GM18499 (cell line): ENCODE measurements at regions not wholly inside any gene's neighbourhood (a gene's known extent, or its start where the extent isn't known, plus 50 kb on each side); places are given as distances from the start of the nearest gene placed in this dataset.

Experiments
- ATAC-seq: cut with Tn5 transposase; IDR thresholded peaks from one replicate; pipeline ENCODE4 v1.9.1; 2021; ENCODE audit warnings: moderate number of reproducible peaks; ENCODE audit not compliant: insufficient read depth, unreplicated experiment

DNA sequence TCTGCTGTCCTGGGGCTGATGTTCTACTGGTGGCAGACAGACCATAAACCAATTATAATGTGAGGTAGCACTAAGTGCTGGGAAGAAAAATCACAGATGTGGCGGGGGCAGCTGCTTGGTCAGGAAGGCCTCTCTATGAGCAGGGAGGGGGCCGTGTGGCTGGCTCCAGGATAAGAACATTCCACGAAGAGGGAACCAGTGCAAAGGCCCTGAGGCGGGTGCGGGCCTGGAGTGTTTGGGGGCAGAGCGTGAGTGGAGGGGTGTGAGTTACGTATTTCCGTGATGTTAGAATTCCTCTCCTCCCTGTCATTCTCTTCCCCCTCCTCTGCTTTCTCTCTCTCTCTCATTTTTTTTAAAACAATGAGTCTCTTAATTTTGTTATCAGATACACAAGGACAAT lies 67.2 kb downstream of the CEBPB start:
- ATAC-seq: no peak

DNA sequence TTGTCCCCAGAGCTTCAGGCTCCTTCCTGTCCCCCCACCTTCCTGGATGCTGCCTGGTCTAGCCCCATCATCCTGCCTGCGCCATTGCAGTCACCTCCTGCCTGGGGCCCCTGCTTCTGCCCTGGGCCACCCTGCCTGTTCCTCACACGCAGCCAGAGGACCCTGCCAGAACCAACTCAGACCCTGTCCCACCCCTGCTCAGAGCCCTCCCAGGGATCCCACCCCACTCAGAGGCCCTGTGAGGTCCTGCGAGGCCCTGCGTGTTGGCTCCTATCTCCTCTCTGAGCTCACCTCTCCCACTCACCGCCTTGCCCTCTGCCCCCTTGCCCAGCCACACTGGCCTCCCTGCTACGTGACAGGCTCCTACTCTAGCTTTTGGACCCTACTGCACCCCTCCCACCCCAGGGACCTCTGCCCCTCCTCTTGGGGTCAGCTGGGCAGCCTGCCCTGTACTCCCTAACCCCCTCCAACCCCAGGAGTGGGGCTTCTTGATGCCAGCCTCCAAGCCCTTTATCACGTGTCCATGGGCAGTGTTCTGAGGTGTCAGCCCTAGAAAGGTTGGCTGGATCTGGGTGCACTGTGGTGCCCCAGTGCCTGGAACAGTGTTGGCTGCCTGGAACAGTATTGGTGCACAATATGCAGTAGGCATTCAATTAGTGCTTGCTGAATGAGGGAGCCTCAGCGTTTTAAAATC lies 68.3 kb downstream of the CEBPB start:
- ATAC-seq: no peak

DNA sequence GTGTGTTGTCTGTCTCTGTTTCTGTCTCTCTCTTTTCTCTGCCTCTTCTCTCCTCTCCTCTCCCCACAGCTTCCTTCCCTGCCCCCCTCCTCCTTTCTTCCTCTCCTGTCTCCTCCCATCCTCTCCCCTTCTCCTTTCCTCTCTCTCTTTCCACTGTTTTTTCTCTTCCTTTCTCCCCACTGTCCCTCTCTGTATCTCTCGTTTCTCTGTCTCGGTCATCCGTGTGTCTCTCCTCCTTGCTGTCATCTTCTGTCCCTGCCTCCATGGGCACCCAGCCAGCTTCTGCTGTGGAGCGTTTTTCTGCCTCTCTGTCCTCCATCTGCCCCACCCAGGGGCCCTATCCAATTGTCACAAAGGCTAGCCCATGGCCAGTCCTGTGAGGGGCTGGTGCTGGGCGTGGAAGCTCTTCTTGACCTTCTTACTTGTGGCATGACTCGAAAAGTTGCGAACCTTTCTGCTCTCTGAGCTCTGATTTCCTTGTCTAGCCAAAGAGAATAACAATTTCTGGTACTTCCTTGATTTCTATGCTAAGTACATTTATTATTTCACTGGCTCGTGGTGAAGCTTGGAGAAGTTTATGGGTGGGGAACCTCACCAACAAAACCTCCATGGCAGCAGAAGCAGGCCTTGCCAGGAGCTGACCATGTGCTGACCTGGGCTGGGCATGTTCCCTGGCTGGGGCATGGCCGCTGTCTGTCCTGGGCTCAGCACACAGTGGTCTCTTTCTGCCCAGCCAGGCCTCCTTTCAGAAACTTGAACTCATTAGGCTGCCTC lies 69.3 kb downstream of the CEBPB start:
- no peak for ATAC-seq

DNA sequence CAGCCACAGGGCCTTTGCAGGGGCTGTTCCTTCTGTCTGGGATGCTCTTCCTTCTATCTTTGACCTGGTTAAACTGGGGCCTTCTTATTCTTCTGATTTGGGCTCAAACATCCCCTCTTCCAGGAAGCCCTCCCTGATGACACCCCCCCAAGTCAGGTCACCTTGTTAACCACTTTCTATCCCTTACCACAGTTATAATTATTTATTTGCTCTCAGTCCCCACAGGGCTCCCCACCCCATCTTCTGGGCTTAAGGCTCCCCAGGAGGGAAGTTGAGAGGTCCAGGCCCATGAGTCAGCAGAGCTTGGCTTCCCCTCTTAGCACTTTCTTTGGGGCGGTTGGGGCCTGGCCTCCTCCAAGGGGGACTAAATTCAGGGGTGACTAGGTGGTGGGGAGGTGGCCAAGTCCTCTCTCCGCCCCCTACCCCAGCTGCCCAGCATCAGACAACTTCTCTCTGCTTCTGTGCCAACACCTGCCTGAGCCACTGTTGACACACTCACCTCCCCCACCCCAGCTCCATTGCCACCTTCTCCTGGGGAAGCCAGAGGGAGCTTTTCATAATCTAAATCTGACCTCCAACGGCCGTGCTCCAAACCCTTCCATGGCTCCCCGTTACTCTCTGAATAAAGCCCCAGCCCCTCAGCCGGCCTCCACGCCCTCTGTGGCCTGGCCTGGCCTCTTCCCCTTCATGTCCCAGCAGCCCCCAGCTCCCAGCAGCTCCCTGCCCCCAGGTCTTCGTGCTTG lies 70.0 kb downstream of the CEBPB start:
- no peak for ATAC-seq

DNA sequence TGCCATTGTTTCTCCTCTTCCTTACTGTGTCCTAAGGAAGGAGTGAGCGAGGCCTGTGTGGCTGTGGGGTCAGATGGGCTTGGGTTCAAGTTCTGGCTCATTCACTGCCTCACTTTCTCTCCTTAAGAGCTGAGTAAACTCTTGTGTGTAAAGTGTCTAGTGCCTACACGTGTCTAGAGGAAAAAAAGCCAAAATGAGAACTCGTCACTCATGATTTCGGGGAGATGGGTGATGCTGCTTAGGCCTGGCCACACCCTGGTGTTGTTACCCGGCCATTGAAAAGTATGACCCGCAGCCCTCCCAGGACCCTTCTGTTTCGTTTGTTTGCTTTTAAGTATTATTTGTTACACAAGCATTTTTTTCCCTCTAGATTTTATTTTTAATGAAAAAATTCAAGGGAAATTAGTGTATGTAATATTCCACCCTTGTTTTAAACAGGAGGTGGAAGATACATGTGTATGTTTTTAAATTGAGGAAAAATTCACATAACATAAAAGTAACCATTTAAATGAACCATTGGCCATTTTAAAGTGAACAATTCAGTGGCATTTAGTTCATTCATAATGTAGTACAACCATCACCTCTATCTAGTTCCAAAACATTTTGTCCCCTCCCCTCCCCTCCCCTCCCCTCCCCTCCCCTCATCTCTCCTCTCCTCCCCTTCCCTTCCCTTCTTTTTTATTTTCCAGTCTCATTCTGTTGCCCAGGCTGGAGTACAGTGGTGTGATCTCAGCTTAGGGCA lies 71.0 kb downstream of the CEBPB start:
- ATAC-seq: no peak

DNA sequence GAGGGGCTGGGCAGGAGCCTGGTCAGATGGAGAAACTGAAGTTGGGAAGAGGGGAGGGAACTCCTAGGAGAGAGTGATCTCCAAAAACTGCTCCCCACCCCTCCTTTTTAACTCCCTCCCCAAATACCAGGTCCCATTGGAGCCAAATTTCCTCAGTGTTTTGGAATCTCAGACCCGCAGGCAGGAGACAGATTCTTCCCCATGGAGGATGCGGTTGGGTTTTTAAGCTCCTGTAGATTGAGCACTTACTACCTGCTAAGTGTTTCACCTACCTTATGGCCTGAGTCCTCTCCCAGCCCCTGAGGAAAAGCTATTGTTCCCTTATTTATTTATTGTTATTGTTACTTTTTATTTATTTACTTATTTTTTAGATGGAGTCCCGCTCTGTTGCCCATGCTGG lies 73.2 kb downstream of the CEBPB start:
- no peak for ATAC-seq

DNA sequence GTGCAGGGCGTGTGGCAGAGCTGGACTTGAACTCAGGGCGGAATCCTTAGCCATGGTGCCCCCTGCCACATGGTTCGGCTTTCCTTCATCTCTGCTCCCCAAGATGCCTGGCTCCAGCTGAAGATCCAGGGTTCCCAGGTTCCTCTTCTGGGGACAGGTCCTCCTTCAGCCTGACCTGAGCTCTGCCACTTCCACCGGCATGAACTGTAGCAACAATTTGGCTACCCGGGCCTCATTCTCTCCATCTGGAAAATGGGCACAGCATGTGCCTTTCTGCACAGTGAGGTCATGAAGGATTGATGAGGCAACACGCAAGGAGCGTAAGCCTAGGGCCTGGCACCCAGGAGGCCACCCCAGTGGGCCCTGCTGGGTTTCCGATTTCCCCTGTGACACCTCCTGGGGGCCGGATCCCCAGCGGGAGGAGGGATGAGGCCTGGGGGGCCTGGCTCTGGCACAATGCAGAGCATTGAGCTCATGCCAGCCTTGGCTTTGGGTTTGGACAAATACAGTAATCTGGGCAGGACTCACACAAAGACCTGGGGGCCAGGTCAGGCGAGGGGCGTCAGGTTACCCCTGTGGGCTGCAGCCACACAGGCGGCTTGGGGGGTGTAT lies 74.0 kb downstream of the CEBPB start:
- ATAC-seq: no peak

DNA sequence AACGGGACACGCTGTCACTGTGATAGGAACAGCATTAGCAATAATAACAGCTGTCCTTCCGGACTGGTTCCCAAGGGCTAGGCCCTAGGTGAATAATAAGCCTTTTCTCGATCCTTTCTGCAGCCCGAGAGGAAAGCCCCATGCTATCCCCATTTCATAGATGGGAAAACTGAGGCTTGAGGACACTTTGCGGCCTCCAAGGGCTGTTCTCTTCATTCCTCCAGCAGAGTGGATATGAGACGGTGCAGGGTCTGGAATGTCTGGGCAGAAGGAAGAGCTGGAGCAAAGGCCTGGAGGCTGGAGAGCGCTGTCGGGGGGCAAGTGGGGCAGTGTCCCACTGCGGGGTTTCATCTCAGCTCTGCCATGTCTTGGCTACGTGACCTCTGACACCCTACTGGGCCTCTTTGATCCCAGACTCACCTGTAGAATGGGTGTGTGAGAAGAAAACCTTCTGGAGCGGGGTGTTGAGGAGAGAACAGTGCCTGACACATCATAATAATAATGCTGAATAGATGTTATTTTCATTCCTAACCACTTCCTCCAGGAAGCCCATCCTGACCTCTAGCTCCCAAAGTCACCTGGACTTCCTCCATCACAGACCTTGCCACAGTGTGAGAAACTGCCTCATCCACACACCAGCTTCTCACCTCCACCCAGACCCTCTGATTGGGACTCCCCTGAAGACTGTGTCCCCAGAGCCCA lies 74.8 kb downstream of the CEBPB start:
- no peak for ATAC-seq

DNA sequence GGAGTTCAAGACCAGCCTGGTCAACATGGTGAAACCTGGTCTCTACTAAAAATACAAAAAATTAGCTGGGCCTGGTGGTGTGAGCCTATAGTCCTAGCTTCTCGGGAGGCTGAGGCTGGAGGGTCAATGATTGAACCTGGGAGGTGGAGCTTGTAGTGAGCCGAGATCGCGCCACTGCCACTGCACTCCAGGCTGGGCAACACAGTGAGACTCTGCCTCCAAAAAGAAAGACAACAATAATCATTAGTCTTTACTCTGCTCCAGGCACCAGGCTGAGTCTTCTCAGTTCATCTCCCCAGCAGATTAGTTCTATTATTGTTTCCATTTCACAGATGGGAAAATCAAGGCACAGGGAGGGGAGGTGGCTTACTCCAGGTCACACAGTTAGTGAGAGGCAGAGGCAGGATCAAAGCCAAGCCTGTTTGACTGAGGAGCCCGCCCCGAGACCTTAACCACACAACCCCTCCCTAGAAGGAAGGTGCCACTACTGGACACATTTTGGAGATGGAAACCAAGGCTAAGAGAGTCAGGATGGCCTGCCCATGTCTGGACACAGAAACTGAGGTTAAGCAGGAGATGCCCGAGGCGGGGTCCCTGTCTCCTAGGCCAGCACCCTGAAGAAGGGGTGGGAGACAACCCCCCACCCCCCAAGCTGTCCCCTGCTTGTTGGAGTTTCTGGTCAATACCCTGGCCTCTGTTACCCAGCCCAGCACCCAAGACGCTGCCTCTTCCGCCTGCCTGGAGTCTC lies 75.8 kb downstream of the CEBPB start:
- ATAC-seq: no peak

DNA sequence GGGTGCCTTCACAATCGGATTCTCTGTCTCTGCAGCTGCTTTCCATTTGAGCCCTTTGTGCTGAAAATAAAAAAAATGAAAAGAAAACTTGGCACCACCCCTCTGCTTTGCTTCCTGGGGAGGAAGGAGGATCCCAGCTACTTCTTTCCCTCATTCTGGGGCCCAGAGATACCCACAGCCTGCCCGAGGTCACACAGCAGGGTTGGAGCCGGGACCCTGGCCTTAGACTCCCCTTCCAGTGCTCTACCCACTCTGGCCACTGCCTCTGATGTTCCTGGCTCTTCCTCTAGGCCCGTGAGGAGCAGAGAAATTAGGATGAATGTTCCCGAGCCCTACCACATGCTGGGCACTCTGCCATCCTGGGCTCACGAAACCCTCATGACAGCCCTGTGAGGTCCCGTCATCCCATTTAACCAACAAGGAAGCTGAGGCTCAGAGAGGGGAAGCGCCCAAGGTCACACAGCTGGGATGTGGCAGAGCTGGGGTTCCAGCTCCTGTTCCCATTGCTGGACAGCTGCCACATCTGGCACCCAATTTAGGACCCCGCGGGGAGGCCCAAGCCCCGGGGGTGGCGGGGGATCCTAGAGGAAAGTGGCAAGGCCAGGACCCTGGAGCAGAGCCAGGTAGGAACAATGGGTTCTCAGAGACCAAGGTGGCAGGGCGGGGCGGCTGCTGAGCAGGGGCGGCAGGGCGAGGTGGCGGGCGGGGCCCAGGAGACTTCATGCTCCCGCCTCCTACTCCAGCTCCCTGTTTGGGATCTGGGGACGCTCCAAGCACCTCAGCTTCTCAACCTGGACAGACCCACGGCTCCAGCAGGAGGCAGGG lies 76.6 kb downstream of the CEBPB start:
- ATAC-seq: no peak

DNA sequence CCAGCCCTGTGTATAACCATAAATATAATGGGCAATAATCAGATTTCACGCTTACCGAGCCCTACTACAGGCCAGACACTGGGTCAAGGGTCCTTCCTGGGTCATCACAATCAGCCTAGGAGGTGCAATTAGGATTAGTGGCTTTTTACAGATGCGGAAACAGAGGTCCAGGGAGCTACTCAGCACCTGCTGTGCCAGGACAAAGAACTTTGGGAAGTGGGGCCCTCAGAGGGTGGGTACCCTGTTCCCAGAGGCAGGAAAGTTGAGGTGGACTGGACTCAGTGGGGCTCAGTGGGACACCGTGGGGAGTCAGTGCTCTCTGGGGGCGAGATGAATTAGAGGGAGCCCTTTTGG lies 77.2 kb downstream of the CEBPB start:
- no peak for ATAC-seq

DNA sequence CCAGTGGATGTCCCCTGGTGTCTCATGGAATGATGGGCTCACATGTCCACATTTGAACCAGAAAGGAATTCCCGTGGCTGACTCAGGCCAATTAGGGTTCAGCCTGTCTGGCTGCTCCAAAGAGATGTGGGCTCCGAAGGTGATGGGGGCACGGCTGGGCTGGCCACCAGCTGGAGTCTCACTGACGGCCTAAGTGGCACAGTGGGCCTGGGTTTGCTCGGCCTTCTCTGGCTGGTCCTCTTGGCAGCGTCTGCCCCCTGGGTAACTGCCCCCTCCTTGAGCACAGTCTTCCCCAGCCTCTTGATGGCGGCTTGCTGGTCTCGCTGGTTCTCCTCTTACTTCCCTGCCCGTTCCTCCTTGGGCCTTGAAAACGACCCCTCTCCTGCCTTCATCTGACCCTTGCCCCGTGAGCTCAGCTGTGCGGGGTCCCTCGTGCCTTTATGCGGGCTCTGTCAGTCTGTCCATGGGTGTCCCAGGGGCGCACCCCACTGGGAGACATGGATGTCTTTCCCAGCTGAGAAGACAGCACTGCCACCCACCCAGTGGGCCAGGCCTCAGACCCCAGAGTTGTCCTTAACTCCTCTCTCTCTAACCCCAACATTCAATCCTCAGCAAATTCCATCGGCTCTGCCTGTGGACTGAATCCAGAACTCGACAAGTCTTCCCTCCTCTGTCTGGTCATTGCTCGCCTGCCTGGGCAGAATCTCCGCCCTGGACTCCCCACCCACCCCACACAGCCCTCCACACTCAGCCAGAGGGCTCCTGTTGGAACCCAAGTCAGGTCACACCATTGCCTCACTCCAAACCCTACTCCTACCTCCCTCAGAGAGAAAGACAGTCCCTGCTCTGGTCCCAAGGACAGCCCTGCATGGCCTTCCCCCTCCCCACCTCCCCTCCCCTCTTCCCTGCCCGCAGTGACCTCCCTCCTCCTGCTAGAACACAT lies 78.7 kb downstream of the CEBPB start:
- ATAC-seq: no peak

DNA sequence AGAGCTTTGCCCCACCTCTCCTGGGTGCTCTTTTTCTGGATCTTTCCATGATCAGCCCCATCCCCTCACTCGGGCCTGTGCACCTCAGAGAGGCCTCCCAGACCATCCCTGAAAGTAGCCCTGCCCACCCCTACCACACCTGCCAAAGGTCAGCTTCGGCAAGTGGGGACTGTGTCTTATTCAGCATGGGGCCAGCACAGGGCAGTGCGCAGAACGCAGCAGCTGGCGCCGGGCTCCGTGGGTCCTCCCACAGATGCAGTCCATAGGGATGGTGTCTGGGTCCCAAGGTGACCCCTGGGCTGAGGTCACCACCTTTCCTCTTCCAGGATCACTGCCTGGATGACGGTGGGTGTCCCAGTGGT lies 79.4 kb downstream of the CEBPB start:
- ATAC-seq: no peak

DNA sequence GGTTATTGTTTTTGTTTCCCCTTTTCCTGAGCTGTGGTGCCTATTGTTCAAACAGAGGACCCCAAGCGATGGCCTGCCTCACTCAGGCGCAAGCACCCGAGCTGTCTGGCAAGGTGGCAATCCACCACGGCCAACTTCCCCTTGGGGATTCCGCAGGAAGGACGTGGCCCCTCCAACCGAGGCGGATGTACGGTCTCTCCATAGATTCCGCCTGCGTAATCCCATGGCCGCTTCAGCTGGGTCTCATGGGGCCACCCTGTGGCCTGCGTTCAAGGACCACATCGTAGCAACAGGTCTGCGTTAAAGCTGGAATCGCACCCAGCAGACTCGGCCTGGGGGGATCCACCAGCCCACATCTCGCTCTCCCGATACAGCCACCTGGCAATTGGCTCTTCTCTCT lies 79.9 kb downstream of the CEBPB start:
- ATAC-seq: no peak

DNA sequence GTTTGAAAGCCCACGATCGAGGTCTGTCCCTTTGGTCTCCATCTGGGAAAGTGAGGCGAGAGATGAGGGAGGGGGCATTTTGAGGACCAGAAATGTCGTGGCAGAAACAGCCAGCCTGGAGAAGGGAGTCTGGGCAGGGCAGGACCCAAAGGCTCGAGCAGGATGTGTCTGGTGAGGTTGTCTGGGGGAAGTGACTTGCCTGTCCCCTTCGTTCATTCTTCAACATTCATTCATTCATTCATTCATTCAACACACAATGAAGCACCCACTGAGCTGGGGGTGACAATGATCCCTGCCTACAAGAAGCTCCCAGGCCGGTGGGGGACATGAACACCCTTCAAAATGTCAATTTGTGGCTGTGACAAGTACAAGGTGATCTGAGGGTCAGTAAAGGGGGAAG lies 80.5 kb downstream of the CEBPB start:
- no peak for ATAC-seq

DNA sequence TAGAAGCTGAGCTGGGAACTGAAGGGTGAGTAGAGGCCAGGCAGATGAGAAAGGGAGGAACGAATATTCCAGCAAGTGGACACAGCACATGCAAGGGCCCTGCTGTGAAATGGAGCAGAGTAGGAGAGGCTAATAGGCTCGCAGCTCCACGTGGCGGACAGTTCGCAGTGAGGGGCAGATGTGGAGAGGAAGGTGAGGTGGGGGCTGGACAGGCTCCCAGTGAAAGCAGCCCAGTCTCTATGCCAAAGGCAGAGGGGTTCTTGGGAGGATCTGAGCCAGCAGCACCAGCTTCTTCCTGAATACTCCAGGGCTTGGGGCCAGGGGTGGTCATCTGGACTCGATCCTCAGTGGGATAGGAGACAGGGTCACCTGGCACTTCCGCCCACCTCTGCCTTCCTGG lies 81.0 kb downstream of the CEBPB start:
- ATAC-seq: no peak

DNA sequence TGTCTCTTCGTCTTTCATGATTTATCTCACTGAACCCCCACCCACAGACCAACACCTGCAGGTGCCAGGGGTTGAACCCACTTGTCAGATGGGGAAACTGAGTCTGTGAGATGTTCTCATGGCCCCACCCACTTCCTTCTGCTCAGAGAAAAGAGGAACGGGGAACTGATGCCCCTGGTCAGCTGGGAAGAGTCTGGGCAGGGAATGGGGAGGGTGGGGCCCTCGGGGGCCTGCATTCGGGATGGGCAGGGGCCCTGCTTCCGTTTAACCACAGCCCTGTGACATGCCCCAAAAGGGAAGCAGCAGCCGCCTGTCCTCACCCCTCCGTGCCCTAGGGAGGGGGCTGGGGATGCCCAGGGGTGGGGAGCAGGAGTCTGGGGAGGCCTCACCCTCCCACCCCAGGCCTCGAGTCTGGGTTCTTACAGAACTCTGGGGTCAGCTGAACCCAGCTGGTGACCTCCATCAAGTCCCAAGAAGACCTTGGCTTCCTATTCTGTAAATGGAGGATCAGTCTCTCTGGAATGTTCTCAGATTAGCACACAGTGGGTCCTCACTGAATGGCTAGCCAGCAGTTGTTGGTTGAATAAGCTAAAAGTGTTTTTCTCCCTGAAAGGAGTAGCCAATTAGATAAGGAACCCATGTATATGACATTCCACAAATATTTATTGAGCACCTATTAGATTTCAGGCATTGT lies 81.5 kb downstream of the CEBPB start:
- ATAC-seq: no peak
